Heart left ventricle (tissue), 16 donors: ENCODE measurements at regions not wholly inside any gene's neighbourhood (a gene's known extent, or its start where the extent isn't known, plus 50 kb on each side); places are given as distances from the start of the nearest gene placed in this dataset.
"Not testable (repeated sequence)": the region's sequence is repeated elsewhere in the genome, so short reads cannot be mapped to it uniquely, and the experiment has no call there.

Experiments used
- ATAC-seq, 4 donors: fragments of 200-7000 bp; cut with Tn5 transposase; one replicate each; pipeline ENCODE4 v1.9.1; 2020 to 2022; ENCODE audit warnings: moderate library complexity in 4 of 4, mild to moderate bottlenecking in 3 of 4, moderate number of reproducible peaks in 1 of 4
- DNase-seq, 5 donors: peaks; one replicate each; pipeline ENCODE4 v3.0.0-alpha.2; 2020
- H3K27ac ChIP-seq, 12 donors: fragments of 200-600 bp; sonication (generic) in 4 of 12; one replicate each; pipeline versions ENCODE4 v1.5.0 to v1.8.0; 2016 to 2022; ENCODE audit warnings: mild to moderate bottlenecking in 2 of 12
- H3K27me3 ChIP-seq, 9 donors: fragments of 200-600 bp; sonication (generic) in 2 of 9; one replicate each; pipeline versions ENCODE4 v1.5.1 to v1.8.0; 2016 to 2022; ENCODE audit warnings: mild to moderate bottlenecking in 3 of 9
- H3K36me3 ChIP-seq, 9 donors: fragments of 200-600 bp; sonication (generic) in 2 of 9; one replicate each; pipeline versions ENCODE4 v1.5.0 to v1.8.0; 2018 to 2022; ENCODE audit warnings: mild to moderate bottlenecking in 2 of 9
- H3K4me1 ChIP-seq, 12 donors: fragments of 200-600 bp; sonication (generic) in 4 of 12; one replicate each; pipeline versions ENCODE4 v1.5.0 to v1.8.0; 2016 to 2022; ENCODE audit warnings: mild to moderate bottlenecking in 3 of 12
- H3K4me3 ChIP-seq, 12 donors: fragments of 200-600 bp; sonication (generic) in 4 of 12; one replicate each; pipeline versions ENCODE4 v1.5.0 to v1.8.0; 2017 to 2022; ENCODE audit warnings: mild to moderate bottlenecking in 9 of 12, moderate library complexity in 4 of 12
- H3K9me3 ChIP-seq, 12 donors: fragments of 200-600 bp; sonication (generic) in 4 of 12; one replicate each; pipeline versions ENCODE4 v1.5.0 to v1.8.0; 2016 to 2022; ENCODE audit warnings: mild to moderate bottlenecking in 1 of 12
- POLR2A ChIP-seq, 2 donors: fragments of 450-650 bp; IDR thresholded peaks; one replicate each; pipeline ENCODE4 v1.6.1; 2017; ENCODE audit warnings: antibody characterized with exemption in 2 of 2, mild to moderate bottlenecking in 2 of 2, moderate library complexity in 2 of 2
- WGBS, 4 donors: extraction: QIAGEN DNeasy Blood & Tissue Kit in 2 of 4; methylation state at CpG; one replicate each; pipeline versions ENCODE4 v1.1.5 to v1.1.7; 2013 to 2018; 5-methylcytosine and 5-hydroxymethylcytosine counted together
- intact Hi-C, 10 donors: fragments of 100-400 bp; cut with DNase I; formaldehyde crosslinking; loops; one replicate each; pipeline versions ENCODE4 v1.11.1 to v1.14.2; 2022
- TF ChIP-seq, protein P1 (sequence below), 12 donors: fragments of 200-600 bp; sonication (generic) in 4 of 12; IDR thresholded peaks; one replicate each; pipeline versions ENCODE4 v1.5.0 to v1.8.0; 2018 to 2022; ENCODE audit warnings: antibody characterized with exemption in 12 of 12, mild to moderate bottlenecking in 5 of 12
- donor health status: ischemic (EF 13 %, LVEDD 7.1; RV severe dilation, severe dysfunction).
- donor health status: healthy with polysubstance abuse.
- donor health status: DM: no; HTN: yes; CAD: no.
- donor health status: DM: no; HTN: no; CAD: no.
- donor health status: ischemic (EF 25% LVEDD 6.9; RV normal size, moderate dysfunction).
- donor health status: ischemic (EF 25% LVEDD 5.7; RV mildly dilated, moderate dysfunction).
- donor health status: healthy.
- donor health status: DM: yes; HTN: yes; CAD: no.
- donor health status: ischemic (EF 35%, LVEDD 5.7; RV mildly dilated, moderate dysfunction).
- donor health status: nonischemic (EF 11% LVEDD 7.7; RV severe dilation, severe dysfunction).
- donor health status: DM: yes; HTN: yes; CAD: no.
- donor health status: PGD.
- donor health status: ischemic (EF 29% LVEDD 5.4; RV normal size, mild dysfunction).
- donor health status: nonischemic (EF 23%, LVEDD 6.1; RV moderate dilation, normal function).

DNA sequence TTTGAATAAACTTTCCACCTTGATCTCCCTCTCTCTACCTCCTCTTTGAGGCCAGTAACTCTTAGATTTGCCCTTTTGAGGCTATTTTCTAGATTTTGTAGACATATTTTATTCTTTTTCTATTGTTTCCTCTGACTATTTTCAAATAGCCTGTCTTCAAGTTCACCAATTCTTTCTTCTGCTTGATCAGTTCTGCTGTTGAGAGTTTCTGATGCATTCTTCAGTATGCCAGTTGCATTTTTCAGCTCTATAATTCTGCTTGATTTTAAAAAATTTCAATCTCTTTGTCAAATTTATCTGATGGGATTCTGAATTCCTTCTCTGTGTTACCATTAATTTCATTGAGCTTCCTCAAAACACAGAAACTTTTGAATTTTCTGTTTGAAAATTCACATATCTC is 257.5 kb downstream of the HAPSTR1 start:
- ATAC-seq (no peak), DNase-seq (no peak)
- peaks cover 0 to 35% (median 16%) of the 10 kb centered on the region in 12 donors for H3K9me3 ChIP-seq
- H3K4me1 ChIP-seq = peaks cover 0 to 6% (median 0%) of the 10 kb centered on the region in 12 donors
- no peaks in the 10 kb centered on the region for H3K27me3 ChIP-seq
- no peaks in the 10 kb centered on the region for H3K36me3 ChIP-seq
- intact Hi-C loops = no loop called here
- no peak overlapping the region for H3K4me3 ChIP-seq
- TF ChIP-seq, protein P1, sequence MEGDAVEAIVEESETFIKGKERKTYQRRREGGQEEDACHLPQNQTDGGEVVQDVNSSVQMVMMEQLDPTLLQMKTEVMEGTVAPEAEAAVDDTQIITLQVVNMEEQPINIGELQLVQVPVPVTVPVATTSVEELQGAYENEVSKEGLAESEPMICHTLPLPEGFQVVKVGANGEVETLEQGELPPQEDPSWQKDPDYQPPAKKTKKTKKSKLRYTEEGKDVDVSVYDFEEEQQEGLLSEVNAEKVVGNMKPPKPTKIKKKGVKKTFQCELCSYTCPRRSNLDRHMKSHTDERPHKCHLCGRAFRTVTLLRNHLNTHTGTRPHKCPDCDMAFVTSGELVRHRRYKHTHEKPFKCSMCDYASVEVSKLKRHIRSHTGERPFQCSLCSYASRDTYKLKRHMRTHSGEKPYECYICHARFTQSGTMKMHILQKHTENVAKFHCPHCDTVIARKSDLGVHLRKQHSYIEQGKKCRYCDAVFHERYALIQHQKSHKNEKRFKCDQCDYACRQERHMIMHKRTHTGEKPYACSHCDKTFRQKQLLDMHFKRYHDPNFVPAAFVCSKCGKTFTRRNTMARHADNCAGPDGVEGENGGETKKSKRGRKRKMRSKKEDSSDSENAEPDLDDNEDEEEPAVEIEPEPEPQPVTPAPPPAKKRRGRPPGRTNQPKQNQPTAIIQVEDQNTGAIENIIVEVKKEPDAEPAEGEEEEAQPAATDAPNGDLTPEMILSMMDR (IDR thresholded peaks at IDR 0.05) = no peak
- TF ChIP-seq POLR2A (IDR thresholded peaks at IDR 0.05) = no peak
- no peak overlapping the region for H3K27ac ChIP-seq

DNA sequence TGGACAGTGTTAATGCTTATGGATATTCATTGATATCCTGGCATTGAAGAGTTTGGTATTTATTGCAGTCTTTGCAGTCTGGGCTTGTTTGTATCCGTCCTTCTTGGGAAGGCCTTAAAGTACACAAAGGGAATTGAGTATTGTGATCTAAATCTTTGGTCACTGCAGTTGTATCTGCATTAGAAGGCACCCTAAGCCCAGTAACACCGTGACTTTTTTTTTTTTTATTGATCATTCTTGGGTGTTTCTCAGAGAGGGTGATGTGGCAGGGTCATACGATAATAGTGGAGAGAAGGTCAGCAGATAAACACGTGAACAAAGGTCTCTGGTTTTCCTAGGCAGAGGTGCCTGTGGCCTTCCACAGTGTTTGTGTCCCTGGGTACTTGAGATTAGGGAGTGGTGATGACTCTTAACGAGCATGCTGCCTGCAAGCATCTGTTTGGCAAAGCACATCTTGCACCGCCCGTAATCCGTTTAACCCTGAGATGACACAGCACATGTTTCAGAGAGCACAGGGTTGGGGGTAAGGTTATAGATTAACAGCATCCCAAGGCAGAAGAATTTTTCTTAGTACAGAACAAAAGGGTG is 258.0 kb downstream of the HAPSTR1 start:
- ATAC-seq, DNase-seq, H3K27me3 ChIP-seq, intact Hi-C loops, H3K27ac ChIP-seq, H3K4me3 ChIP-seq, H3K4me1 ChIP-seq, H3K36me3 ChIP-seq: not testable (repeated sequence)
- peaks cover 0 to 35% (median 16%) of the 10 kb centered on the region in 12 donors for H3K9me3 ChIP-seq
- 63 to 83% (median 71%) methylated on average over 8 of the region's 8 CpGs for WGBS, 4 donors

DNA sequence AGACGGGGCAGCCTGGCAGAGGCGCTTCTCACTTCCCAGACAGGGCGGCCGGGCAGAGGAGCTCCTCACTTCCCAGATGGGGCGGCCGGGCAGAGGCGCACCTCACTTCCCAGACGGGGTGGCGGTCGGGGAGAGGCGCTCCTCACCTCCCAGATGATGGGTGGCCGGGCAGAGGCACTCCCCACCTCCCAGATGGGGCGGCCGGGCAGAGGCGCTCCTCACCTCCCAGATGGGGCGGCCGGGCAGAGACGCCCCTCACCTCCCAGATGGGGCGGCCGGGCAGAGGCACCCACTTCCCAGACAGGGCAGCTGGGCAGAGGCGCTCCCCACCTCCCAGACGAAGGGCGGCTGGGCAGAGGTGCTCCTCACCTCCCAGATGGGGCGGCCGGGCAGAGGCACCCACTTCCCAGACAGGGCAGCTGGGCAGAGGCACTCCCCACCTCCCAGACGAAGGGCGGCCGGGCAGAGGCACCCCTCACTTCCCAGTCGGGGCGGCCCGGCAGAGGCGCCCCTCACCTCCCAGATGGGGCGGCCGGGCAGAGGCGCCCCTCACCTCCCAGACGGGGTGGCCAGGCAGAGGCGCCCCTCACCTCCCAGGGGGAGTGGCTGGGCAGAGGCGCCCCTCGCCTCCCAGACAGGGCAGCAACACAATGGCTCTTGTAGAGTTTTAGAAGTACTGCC is 258.8 kb downstream of the HAPSTR1 start:
- intact Hi-C loops, ATAC-seq, H3K27me3 ChIP-seq, H3K4me3 ChIP-seq, H3K36me3 ChIP-seq, H3K4me1 ChIP-seq, H3K27ac ChIP-seq, DNase-seq: not testable (repeated sequence)
- peaks cover 0 to 38% (median 16%) of the 10 kb centered on the region in 12 donors for H3K9me3 ChIP-seq
- 90 to 97% (median 95%) methylated on average over 22 to 39 of the region's 39 CpGs for WGBS, 4 donors

DNA sequence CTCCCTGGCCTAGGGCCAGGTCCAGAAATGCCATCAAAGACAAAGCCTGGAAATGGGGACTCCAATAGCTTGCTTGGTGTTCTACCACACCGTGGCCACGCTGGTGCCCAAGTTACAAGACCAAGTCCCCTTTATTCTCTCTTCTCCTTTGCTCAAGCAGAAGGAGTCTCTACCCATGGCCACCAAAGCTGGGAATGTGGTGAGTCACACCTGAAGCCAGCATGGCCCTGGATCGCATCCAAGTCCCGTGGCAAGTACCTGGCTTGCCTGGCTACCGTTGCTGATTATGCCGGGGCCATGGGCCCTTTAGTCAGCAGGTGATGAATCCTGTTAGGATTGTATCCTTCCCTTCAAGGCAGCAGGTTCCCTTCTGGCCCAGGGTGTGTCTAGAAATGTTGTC is 260.0 kb downstream of the HAPSTR1 start:
- Histone ChIP-seq H3K27me3 (no peaks in the 10 kb centered on the region), H3K4me1 (peaks cover 0 to 6% (median 0%) of the 10 kb centered on the region in 12 donors), H3K9me3 (peaks cover 0 to 46% (median 16%) of the 10 kb centered on the region in 12 donors), H3K4me3 (no peak overlapping the region), H3K36me3 (no peaks in the 10 kb centered on the region), H3K27ac (no peak overlapping the region)
- intact Hi-C loops = no loop called here
- DNase-seq (no peak), ATAC-seq (no peak)
- WGBS, 4 donors = 90 to 95% (median 91%) methylated on average over 6 of the region's 6 CpGs
- TF ChIP-seq POLR2A (IDR thresholded peaks at IDR 0.05) = no peak
- TF ChIP-seq, protein P1 (IDR thresholded peaks at IDR 0.05) = no peak

DNA sequence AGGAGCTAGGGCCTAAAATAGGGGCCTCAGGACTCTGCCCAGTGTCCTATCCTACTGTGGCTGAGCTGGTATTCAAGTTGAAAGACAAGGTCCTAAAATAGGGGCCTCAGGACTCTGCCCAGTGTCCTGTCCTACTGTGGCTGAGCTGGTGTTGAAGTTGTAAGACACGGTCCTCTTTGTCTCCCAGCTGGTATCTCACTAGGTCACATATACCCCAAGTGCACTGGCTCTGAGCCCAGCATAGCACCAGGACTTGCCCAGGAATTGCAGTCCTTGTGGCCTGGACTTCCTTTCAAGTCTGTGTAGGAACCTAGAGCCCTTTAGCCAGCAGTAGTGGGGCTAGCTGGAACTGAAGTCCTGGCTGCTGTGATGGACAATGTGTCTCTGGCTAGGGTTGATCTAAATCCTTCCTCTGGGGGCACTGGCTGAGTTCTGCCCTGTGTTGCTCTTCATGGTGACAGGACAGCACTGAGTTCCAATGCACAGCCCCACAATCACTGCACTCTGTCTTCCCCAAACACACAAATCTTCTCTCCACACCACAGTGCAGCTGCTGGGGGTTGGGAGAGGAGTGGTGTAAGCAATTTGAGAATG is 260.5 kb downstream of the HAPSTR1 start:
- Histone ChIP-seq H3K4me1 (peaks cover 0 to 6% (median 0%) of the 10 kb centered on the region in 12 donors), H3K9me3 (peaks cover 0 to 47% (median 19%) of the 10 kb centered on the region in 12 donors), H3K36me3 (no peaks in the 10 kb centered on the region), H3K27ac (peak overlapping the region in 1 of 12 donors; percentile 32), H3K4me3 (no peak overlapping the region), H3K27me3 (no peaks in the 10 kb centered on the region)
- intact Hi-C loops = no loop called here
- WGBS, 4 donors = 38 to 78% (median 53%) methylated on average over 1 of the region's 1 CpG
- peak in 2 of 5 donors; percentile 51 to 72 for DNase-seq
- TF ChIP-seq, protein P1 (IDR thresholded peaks at IDR 0.05) = no peak
- TF ChIP-seq POLR2A (IDR thresholded peaks at IDR 0.05) = no peak
- ATAC-seq = peak; percentile 26 to 91 (median 61)
